ENCODE measurements at regions not wholly inside any gene's neighbourhood (a gene's known extent, or its start where the extent isn't known, plus 50 kb on each side); places are given as distances from the start of the nearest gene placed in this dataset.

- TF ChIP-seq CTCF (conservative IDR thresholded peaks at IDR 0.05; ENCODE audit: low read depth, low read length) (no peak), POLR2A (IDR thresholded peaks at IDR 0.05; ENCODE audit: low read depth, low read length) (no peak), RFX5 (IDR thresholded peaks at IDR 0.05; ENCODE audit: low read depth, low read length) (no peak), CEBPB (IDR thresholded peaks at IDR 0.05; ENCODE audit: low read depth, low read length) (no peak), FOS (IDR thresholded peaks at IDR 0.05; ENCODE audit: low read depth, low read length) (no peak), RAD21 (IDR thresholded peaks at IDR 0.05; ENCODE audit: low read length) (no peak), MAFK (IDR thresholded peaks at IDR 0.05; ENCODE audit: low read depth, low read length) (no peak), USF2 (IDR thresholded peaks at IDR 0.05; ENCODE audit: low read depth, low read length) (no peak), SMC3 (IDR thresholded peaks at IDR 0.05; ENCODE audit: low read depth, low read length) (no peak), MAZ (IDR thresholded peaks at IDR 0.05; ENCODE audit: borderline replicate concordance, low read depth, low read length) (no peak)
Observed at GRCh38 chr18:27803957-27804356, 373.0 kb downstream of the CDH2 start.
